Activated B cell treated with CpG ODN at 0.5 μM for 24 hours (primary cell): ENCODE measurements at regions not wholly inside any gene's neighbourhood (a gene's known extent, or its start where the extent isn't known, plus 50 kb on each side); places are given as distances from the start of the nearest gene placed in this dataset.
A peak's percentile ranks its signal among the peaks of the same experiment; 100 is the strongest.

Source experiments
- ATAC-seq: fragments of 200-7000 bp; cut with Tn5 transposase; one replicate; pipeline ENCODE4 v1.10.0; 2021; ENCODE audit warnings: low read depth, mild to moderate bottlenecking, moderate library complexity
- CTCF ChIA-PET: fragments of 350-600 bp; sonication (Branson Sonifier 250); formaldehyde crosslinking; loops from one replicate; lab custom pipeline; 2021; ENCODE audit warnings: antibody characterized with exemption; lab: Charles Lee
- POLR2A ChIA-PET: fragments of 350-600 bp; sonication (Branson Sonifier 250); formaldehyde crosslinking; loops from one replicate; lab custom pipeline; 2021; ENCODE audit warnings: antibody characterized with exemption; lab: Charles Lee
- DNase-seq: peaks from one replicate; pipeline ENCODE4 v3.0.0; 2022
- H3K27ac Mint-ChIP-seq: one replicate; pipeline ENCODE4 v1.8.0; 2020; ENCODE audit warnings: mixed read lengths
- H3K27me3 Mint-ChIP-seq: one replicate; pipeline ENCODE4 v1.8.0; 2021; ENCODE audit warnings: mixed read lengths
- H3K36me3 Mint-ChIP-seq: one replicate; pipeline ENCODE4 v1.8.0; 2021; ENCODE audit warnings: low read depth, mixed read lengths
- H3K4me1 Mint-ChIP-seq: one replicate; pipeline ENCODE4 v1.8.0; 2021; ENCODE audit warnings: mixed read lengths
- H3K4me3 Mint-ChIP-seq: one replicate; pipeline ENCODE4 v1.8.0; 2020; ENCODE audit warnings: mild to moderate bottlenecking, mixed read lengths
- H3K9me3 Mint-ChIP-seq: one replicate; pipeline ENCODE4 v1.8.0; 2020; ENCODE audit warnings: mixed read lengths
- intact Hi-C: fragments of 100-400 bp; cut with micrococcal nuclease; formaldehyde crosslinking; loops from one replicate; pipeline ENCODE4 v1.15.1; 2024
- TF ChIP-seq, protein P1 (sequence below): fragments of 200-600 bp; IDR thresholded peaks from one replicate; pipeline ENCODE4 v1.8.0; 2022; ENCODE audit warnings: antibody characterized with exemption, mild to moderate bottlenecking

DNA sequence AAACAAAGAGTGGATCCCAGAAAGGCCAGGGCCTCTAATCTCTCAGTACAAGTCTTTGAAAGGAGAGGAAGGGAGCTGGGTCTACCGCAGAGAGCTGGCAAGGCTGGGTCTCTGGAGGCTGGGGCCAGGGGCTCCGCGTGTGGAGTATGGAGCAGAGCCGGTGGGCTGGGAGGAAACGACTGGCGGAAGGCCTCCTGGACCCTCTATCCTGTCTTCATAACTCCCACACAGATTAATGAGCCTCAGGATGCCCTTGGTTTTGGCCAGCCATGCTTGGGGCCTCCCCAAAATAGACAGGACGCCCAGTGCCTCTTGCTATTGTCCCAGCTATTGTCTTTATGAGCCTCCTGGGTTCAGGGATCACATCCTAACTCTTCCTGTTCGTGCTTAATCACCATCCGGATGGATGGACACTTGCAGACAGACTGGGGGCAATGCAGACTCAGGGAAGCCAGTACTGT is 306.4 kb downstream of the DHX35 start:
- POLR2A ChIA-PET = interaction anchor here (2.7 kb wide), 1 partner anchor 605 kb away, joined by 9 read pairs; no protein-coding TSS in a partner anchor
- no peaks in the 10 kb centered on the region for H3K27me3 Mint-ChIP-seq

DNA sequence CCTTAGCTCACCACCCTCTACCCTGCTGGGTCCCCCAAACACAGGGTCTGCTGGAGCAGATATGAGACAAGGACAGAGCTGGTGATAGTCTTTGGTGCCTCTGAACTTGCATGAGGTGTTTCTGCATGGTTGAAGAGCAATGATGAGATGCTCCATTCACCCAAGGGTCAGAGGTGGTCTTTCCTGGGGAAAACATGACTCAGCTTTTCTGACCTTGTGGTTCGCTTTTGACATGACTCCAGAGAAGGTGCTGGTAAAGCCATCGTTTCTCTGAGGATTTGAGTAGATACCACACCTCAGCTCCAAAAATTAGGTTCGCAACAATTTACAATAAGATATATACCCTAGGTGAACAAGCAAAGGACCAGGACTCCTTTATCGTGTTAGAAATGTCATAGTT is 304.8 kb downstream of the DHX35 start:
- Mint-ChIP-seq H3K27me3 (no peaks in the 10 kb centered on the region), H3K4me1 (no peaks in the 10 kb centered on the region), H3K27ac (no peak overlapping the region), H3K36me3 (no peaks in the 10 kb centered on the region), H3K4me3 (no peak overlapping the region), H3K9me3 (no peaks in the 10 kb centered on the region)
- intact Hi-C loops = loop anchor here (5.0 kb wide), 2 partner anchors 130 to 560 kb away; no protein-coding TSS in a partner anchor
- TF ChIP-seq, protein P1, sequence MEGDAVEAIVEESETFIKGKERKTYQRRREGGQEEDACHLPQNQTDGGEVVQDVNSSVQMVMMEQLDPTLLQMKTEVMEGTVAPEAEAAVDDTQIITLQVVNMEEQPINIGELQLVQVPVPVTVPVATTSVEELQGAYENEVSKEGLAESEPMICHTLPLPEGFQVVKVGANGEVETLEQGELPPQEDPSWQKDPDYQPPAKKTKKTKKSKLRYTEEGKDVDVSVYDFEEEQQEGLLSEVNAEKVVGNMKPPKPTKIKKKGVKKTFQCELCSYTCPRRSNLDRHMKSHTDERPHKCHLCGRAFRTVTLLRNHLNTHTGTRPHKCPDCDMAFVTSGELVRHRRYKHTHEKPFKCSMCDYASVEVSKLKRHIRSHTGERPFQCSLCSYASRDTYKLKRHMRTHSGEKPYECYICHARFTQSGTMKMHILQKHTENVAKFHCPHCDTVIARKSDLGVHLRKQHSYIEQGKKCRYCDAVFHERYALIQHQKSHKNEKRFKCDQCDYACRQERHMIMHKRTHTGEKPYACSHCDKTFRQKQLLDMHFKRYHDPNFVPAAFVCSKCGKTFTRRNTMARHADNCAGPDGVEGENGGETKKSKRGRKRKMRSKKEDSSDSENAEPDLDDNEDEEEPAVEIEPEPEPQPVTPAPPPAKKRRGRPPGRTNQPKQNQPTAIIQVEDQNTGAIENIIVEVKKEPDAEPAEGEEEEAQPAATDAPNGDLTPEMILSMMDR = no peak
- ATAC-seq = no peak
- ChIA-PET CTCF (interaction anchor here (1.0 to 4.7 kb wide), 8 partner anchors 9 to 1695 kb away, joined by 3 to 39 read pairs (median 3); no protein-coding TSS in a partner anchor), POLR2A (no interaction called here)
- DNase-seq = no peak

More for the DNA sequence above, 306.4 kb downstream of the DHX35 start:
- H3K4me1 Mint-ChIP-seq = no peaks in the 10 kb centered on the region
- intact Hi-C loops = loop anchor here (5.0 kb wide), 2 partner anchors 129 to 559 kb away; no protein-coding TSS in a partner anchor
- no peak overlapping the region for H3K27ac Mint-ChIP-seq
- CTCF ChIA-PET = interaction anchor here (0.5 to 4.7 kb wide), 15 partner anchors 19 to 1694 kb away, joined by 3 to 39 read pairs (median 4); partner anchors contain the start of gene MAFB
- DNase-seq (no peak), ATAC-seq (no peak)
- H3K36me3 Mint-ChIP-seq = no peaks in the 10 kb centered on the region
- TF ChIP-seq, protein P1 = no peak
- no peak overlapping the region for H3K4me3 Mint-ChIP-seq
- H3K9me3 Mint-ChIP-seq = no peaks in the 10 kb centered on the region

DNA sequence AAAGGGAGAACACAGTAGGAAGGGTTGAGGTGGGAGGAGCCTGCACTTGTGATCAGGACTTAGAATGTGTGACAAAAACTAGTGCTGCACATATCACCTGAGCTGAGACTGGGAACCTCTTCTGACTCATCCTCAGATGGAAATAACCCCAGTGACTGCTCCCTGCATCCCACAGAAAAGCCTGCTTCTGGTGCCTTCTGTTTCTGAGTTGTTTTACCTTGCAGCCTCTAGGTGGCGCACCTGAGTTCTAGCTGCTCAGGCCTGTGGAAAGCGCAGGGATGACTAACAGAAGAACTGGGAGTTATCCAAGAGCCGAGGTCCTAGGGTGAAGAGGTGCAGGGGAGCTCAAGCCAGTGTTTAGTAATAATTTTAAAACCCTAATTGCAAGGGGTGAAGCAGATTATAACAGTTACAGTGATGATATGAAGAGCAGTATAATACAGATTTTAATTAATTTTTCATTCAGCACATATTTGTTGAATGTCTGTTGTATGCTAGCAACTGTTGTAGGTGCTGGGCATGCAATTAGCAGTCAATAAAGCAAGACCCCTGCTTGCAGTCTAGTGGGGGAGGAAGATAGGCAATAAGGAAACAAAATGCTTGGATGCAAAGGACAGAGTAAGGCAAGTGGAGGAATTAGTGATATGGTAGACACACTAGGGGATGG is 302.5 kb downstream of the DHX35 start:
- H3K9me3 Mint-ChIP-seq = no peaks in the 10 kb centered on the region
- CTCF ChIA-PET = interaction anchor here (1.2 to 1.4 kb wide), 5 partner anchors 11 to 1698 kb away, joined by 3 to 6 read pairs (median 4); partner anchors contain the start of gene MAFB
- intact Hi-C loops = loop anchor here (5.0 kb wide), 2 partner anchors 133 to 563 kb away; no protein-coding TSS in a partner anchor

GRCh38 chr20:39263076-39263475 is 300.9 kb downstream of the DHX35 start:
- ATAC-seq (no peak), DNase-seq (no peak)
- no peak overlapping the region for H3K4me3 Mint-ChIP-seq
- no peaks in the 10 kb centered on the region for H3K9me3 Mint-ChIP-seq
- ChIA-PET POLR2A (no interaction called here), CTCF (interaction anchor here (1.1 kb wide), 1 partner anchor 611 kb away, joined by 3 read pairs; no protein-coding TSS in a partner anchor)
- H3K27me3 Mint-ChIP-seq = peaks cover 6% of the 10 kb centered on the region
- TF ChIP-seq, protein P1 = no peak
- intact Hi-C loops = no loop called here
- H3K4me1 Mint-ChIP-seq = no peaks in the 10 kb centered on the region
- no peak overlapping the region for H3K27ac Mint-ChIP-seq
- no peaks in the 10 kb centered on the region for H3K36me3 Mint-ChIP-seq

More for the DNA sequence above, 302.5 kb downstream of the DHX35 start:
- H3K4me1 Mint-ChIP-seq = no peaks in the 10 kb centered on the region
- POLR2A ChIA-PET = no interaction called here
- peaks cover 6% of the 10 kb centered on the region for H3K27me3 Mint-ChIP-seq
- TF ChIP-seq, protein P1 = peak; percentile 74
- ATAC-seq = no peak
- H3K4me3 Mint-ChIP-seq = no peak overlapping the region
- no peak for DNase-seq
- H3K36me3 Mint-ChIP-seq = no peaks in the 10 kb centered on the region
- H3K27ac Mint-ChIP-seq = no peak overlapping the region

DNA sequence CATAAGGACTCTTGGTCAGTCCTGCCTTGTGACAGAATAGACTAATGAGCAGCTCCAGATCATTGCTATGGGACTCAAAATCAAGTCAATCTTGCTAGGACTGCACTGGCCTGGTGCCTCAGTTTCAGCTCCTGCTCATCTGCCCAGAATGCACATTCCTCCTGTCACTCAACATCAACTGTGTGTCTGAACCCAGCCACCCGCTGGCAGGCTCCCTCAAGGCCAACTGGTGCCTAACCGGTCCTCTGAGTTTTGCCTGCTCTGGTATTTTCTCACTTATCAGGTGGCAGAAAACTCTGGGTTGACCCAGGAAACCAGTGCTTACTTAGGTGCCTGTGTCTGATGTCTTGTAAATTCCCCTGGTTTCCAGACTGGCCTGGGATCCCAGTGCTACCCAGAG is 297.7 kb downstream of the DHX35 start:
- Mint-ChIP-seq H3K27me3 (peaks cover 6% of the 10 kb centered on the region), H3K4me1 (no peaks in the 10 kb centered on the region), H3K9me3 (no peaks in the 10 kb centered on the region), H3K36me3 (no peaks in the 10 kb centered on the region), H3K27ac (no peak overlapping the region), H3K4me3 (no peak overlapping the region)
- intact Hi-C loops = no loop called here
- CTCF ChIA-PET = no interaction called here
- DNase-seq (no peak), ATAC-seq (no peak)
- TF ChIP-seq, protein P1 = no peak
- POLR2A ChIA-PET = no interaction called here
